Fibroblast of lung (primary cell): ENCODE measurements at regions not wholly inside any gene's neighbourhood (a gene's known extent, or its start where the extent isn't known, plus 50 kb on each side); places are given as distances from the start of the nearest gene placed in this dataset.

Experiments used
- DNase-seq, 2 donors: peaks; one replicate each; pipeline versions ENCODE4 v3.0.0 to v3.0.0-alpha.2; 2010; ENCODE audit warnings: low read depth in 2 of 2
- H2AFZ ChIP-seq: 2 replicates; pipeline ENCODE4 v1.5.1; 2012; ENCODE audit warnings: low read length, control low read depth, inconsistent platforms
- H3K27ac ChIP-seq: 2 replicates; pipeline ENCODE4 v1.5.1; 2011; ENCODE audit warnings: low read length, control low read depth; ENCODE audit not compliant: insufficient read depth
- H3K27me3 ChIP-seq: 2 replicates; pipeline ENCODE4 v1.5.1; 2011; ENCODE audit warnings: mild to moderate bottlenecking, low read length; ENCODE audit not compliant: control insufficient read depth, insufficient read depth
- H3K36me3 ChIP-seq: 2 replicates; pipeline ENCODE4 v1.5.1; 2011; ENCODE audit warnings: low read length; ENCODE audit not compliant: control insufficient read depth, insufficient read depth
- H3K4me1 ChIP-seq: 2 replicates; pipeline ENCODE4 v1.5.1; 2011; ENCODE audit warnings: low read length; ENCODE audit not compliant: control insufficient read depth, insufficient read depth; ENCODE audit errors: extremely low read depth
- H3K4me2 ChIP-seq: 2 replicates; pipeline ENCODE4 v1.5.1; 2011; ENCODE audit warnings: low read length, control low read depth; ENCODE audit not compliant: insufficient read depth; ENCODE audit errors: extremely low read depth
- H3K4me3 ChIP-seq, 4 experiments: fragments of 200-600 bp in 1 of 4; sonication (generic) in 1 of 4; replicated peaks in 1 of 4; 2 replicates each; pipeline ENCODE4 v1.5.1; 2011 to 2016; ENCODE audit warnings: low read length in 4 of 4, low read depth in 3 of 4, mild to moderate bottlenecking in 3 of 4, control low read depth in 2 of 4, inconsistent platforms in 1 of 4, mixed read lengths in 1 of 4; ENCODE audit not compliant: insufficient read depth in 1 of 4; ENCODE audit errors: control extremely low read depth in 1 of 4
- H3K79me2 ChIP-seq: 2 replicates; pipeline ENCODE4 v1.5.1; 2012; ENCODE audit warnings: mild to moderate bottlenecking, low read length, inconsistent platforms; ENCODE audit not compliant: control insufficient read depth, insufficient read depth
- H3K9ac ChIP-seq: 2 replicates; pipeline ENCODE4 v1.5.1; 2011; ENCODE audit warnings: mild to moderate bottlenecking, low read length, control low read depth; ENCODE audit not compliant: insufficient read depth
- H3K9me3 ChIP-seq: 2 replicates; pipeline ENCODE4 v1.5.1; 2012; ENCODE audit warnings: low read depth, low read length; ENCODE audit not compliant: control insufficient read depth, insufficient read depth
- H4K20me1 ChIP-seq: 2 replicates; pipeline ENCODE4 v1.5.1; 2011; ENCODE audit warnings: low read length; ENCODE audit not compliant: control insufficient read depth, insufficient read depth; ENCODE audit errors: extremely low read depth
- EZH2 ChIP-seq: IDR thresholded peaks from 2 replicates; pipeline ENCODE4 v1.5.1; 2012; ENCODE audit warnings: low read length, control low read depth, mild to moderate bottlenecking; ENCODE audit errors: missing control alignments
- TF ChIP-seq, protein P1 (sequence below), 2 donors: IDR thresholded peaks in 1 of 2; conservative IDR thresholded peaks in 1 of 2; 1 replicate in 1 of 2; 2 replicates in 1 of 2; pipeline ENCODE4 v1.5.1; 2011 to 2012; ENCODE audit warnings: low read length in 2 of 2, control low read depth in 1 of 2, inconsistent platforms in 1 of 2, low read depth in 1 of 2, mild to moderate bottlenecking in 1 of 2

DNA sequence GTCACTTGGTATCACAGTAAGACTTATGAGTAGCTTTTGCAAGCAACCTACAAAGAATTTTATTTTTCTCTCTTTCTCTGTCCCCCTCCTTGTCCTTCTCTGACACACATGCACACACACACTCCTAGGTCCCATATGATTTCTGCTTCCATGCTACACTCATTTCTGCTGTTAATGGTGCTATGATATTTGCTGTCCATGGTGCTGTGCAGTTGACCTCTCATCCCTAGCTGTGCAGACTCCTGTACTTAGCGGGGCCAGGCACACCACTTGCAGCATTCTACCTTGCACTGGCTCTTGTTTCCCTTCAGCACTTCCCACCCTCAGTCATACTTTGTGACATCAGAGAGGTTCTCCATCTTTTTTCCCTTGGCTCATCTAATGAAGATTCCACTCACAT, 158.9 kb upstream of the CNTNAP4 start:
- no peaks in the 10 kb centered on the region for H3K79me2 ChIP-seq
- no peak overlapping the region for H3K27ac ChIP-seq
- no peaks in the 10 kb centered on the region for H3K9me3 ChIP-seq

DNA sequence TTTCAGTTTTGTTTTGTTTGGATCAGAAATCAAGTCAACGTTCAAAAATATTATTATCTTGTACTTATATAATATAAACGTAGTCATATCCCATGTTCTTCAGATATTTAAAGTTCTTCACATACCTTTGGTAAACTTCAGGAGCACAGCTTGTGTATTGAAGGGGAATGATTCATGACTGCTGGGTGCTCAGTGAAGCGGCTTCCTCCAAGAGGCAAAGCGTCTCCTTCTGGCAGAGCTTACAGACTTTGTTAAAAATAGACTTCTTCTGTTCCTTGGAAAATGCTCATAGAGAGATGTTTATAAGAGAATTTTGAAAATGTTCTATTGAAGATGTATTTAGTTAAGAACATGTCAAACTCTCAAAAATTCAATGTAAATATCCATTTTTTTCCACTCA, 155.6 kb upstream of the CNTNAP4 start:
- H3K4me3 ChIP-seq = no peak overlapping the region
- no peaks in the 10 kb centered on the region for H3K4me1 ChIP-seq
- no peak overlapping the region for H3K4me2 ChIP-seq
- no peak overlapping the region for H3K9ac ChIP-seq
- H3K27ac ChIP-seq = no peak overlapping the region
- H3K36me3 ChIP-seq = no peaks in the 10 kb centered on the region
- no peak for DNase-seq
- H3K79me2 ChIP-seq = no peaks in the 10 kb centered on the region
- no peak for TF ChIP-seq EZH2
- TF ChIP-seq, protein P1, sequence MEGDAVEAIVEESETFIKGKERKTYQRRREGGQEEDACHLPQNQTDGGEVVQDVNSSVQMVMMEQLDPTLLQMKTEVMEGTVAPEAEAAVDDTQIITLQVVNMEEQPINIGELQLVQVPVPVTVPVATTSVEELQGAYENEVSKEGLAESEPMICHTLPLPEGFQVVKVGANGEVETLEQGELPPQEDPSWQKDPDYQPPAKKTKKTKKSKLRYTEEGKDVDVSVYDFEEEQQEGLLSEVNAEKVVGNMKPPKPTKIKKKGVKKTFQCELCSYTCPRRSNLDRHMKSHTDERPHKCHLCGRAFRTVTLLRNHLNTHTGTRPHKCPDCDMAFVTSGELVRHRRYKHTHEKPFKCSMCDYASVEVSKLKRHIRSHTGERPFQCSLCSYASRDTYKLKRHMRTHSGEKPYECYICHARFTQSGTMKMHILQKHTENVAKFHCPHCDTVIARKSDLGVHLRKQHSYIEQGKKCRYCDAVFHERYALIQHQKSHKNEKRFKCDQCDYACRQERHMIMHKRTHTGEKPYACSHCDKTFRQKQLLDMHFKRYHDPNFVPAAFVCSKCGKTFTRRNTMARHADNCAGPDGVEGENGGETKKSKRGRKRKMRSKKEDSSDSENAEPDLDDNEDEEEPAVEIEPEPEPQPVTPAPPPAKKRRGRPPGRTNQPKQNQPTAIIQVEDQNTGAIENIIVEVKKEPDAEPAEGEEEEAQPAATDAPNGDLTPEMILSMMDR (conservative IDR thresholded peaks at IDR 0.05 in 1 of 2, IDR thresholded peaks at IDR 0.05 in 1 of 2; ENCODE audit: low read depth in 1 of 2, low read length in 2 of 2) = no peak
- no peaks in the 10 kb centered on the region for H3K9me3 ChIP-seq
- no peak overlapping the region for H2AFZ ChIP-seq
- H3K27me3 ChIP-seq = no peaks in the 10 kb centered on the region
- no peaks in the 10 kb centered on the region for H4K20me1 ChIP-seq

More for the DNA sequence above, 158.9 kb upstream of the CNTNAP4 start:
- no peaks in the 10 kb centered on the region for H3K27me3 ChIP-seq
- H3K4me2 ChIP-seq = no peak overlapping the region
- H4K20me1 ChIP-seq = no peaks in the 10 kb centered on the region
- no peak overlapping the region for H3K9ac ChIP-seq
- no peak overlapping the region for H2AFZ ChIP-seq
- no peaks in the 10 kb centered on the region for H3K4me1 ChIP-seq
- no peak overlapping the region for H3K4me3 ChIP-seq
- DNase-seq = no peak
- TF ChIP-seq, protein P1 (conservative IDR thresholded peaks at IDR 0.05 in 1 of 2, IDR thresholded peaks at IDR 0.05 in 1 of 2; ENCODE audit: low read depth in 1 of 2, low read length in 2 of 2) = no peak
- no peak for TF ChIP-seq EZH2
- no peaks in the 10 kb centered on the region for H3K36me3 ChIP-seq

DNA sequence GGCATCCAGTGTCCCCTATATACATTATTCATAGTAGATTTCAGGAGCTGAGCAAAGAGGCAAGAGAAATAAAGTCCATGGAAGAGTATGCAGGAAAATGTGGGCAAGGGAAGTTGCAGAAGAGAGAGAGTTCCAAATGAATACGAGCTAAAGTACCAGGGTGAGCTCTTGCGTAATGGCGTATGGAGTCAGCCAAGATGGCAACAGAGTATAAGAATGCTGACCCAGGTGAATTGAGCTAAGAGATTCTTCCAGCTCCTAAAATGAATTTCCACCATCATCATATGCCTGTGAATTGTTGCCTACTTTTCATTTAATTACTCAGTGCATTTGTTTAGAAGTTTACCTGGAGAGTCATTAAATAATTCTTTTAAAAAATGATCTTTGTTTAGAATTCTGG, 153.2 kb upstream of the CNTNAP4 start:
- no peak overlapping the region for H3K27ac ChIP-seq
- no peaks in the 10 kb centered on the region for H3K36me3 ChIP-seq
- no peak overlapping the region for H3K9ac ChIP-seq
- H3K27me3 ChIP-seq = no peaks in the 10 kb centered on the region
- no peaks in the 10 kb centered on the region for H3K4me1 ChIP-seq
- H3K4me2 ChIP-seq = no peak overlapping the region
- no peak for TF ChIP-seq EZH2
- TF ChIP-seq, protein P1 (conservative IDR thresholded peaks at IDR 0.05 in 1 of 2, IDR thresholded peaks at IDR 0.05 in 1 of 2; ENCODE audit: low read depth in 1 of 2, low read length in 2 of 2) = no peak
- no peaks in the 10 kb centered on the region for H4K20me1 ChIP-seq
- no peak overlapping the region for H2AFZ ChIP-seq
- no peaks in the 10 kb centered on the region for H3K9me3 ChIP-seq
- DNase-seq = no peak
- H3K4me3 ChIP-seq = no peak overlapping the region
- no peaks in the 10 kb centered on the region for H3K79me2 ChIP-seq
